T47D (cell line): ENCODE measurements at regions not wholly inside any gene's neighbourhood (a gene's known extent, or its start where the extent isn't known, plus 50 kb on each side); places are given as distances from the start of the nearest gene placed in this dataset.
"Not testable (repeated sequence)": the region's sequence is repeated elsewhere in the genome, so short reads cannot be mapped to it uniquely, and the experiment has no call there.

Experiments
- DNase-seq, 2 experiments: peaks; one replicate each; pipeline versions ENCODE4 v3.0.0 to v3.0.0-alpha.2; 2011 to 2012; ENCODE audit warnings: low read depth in 1 of 2, low spot score in 1 of 2
- JUND ChIP-seq: IDR thresholded peaks from 2 replicates; pipeline ENCODE4 v1.6.1; 2012; ENCODE audit warnings: low read depth
- in situ Hi-C: cut with HindIII; loops from 2 replicates; pipeline ENCODE4 v1.10.0; 2016; ENCODE audit warnings: low sequenced_read_pairs, low pct_unique_long_range_greater_than_20kb

DNA sequence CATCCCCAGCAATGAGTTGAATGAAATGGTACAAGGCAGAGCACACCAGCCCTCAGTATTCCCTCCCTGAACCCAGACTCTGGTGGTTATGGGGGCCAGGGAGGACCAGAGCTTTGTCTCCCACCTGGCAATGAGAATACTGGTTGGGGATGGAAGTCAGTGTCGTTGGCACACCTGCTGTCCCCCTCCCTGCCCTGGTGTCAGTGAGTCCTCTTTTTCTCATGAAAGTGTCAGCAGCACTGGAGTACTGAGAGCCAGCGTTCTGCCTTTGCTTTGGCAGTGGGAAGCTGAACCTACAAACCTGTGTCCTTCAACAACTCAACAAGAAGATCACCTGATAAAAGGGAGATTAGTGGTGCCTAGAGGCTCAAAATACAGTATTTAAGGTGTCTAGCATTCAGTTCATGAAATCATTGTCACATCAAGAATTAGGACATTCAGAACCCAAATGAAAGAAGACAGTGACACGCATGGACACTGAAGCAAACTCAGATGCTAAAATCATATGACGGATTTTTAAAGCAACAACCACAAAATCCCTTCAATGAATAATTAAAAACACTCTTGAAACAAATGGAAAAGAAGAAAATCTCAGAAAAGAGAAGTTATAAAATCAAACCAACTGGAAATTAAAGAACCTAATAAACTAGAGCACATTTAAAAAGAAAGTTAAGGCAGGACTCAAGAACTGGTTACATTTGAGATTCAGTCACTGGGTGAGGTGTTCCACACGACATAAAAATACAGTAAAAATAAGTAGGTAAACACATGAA is 77.5 kb upstream of the VPREB1 start:
- DNase-seq = no peak
- in situ Hi-C loops = no loop called here
- TF ChIP-seq JUND = no peak

DNA sequence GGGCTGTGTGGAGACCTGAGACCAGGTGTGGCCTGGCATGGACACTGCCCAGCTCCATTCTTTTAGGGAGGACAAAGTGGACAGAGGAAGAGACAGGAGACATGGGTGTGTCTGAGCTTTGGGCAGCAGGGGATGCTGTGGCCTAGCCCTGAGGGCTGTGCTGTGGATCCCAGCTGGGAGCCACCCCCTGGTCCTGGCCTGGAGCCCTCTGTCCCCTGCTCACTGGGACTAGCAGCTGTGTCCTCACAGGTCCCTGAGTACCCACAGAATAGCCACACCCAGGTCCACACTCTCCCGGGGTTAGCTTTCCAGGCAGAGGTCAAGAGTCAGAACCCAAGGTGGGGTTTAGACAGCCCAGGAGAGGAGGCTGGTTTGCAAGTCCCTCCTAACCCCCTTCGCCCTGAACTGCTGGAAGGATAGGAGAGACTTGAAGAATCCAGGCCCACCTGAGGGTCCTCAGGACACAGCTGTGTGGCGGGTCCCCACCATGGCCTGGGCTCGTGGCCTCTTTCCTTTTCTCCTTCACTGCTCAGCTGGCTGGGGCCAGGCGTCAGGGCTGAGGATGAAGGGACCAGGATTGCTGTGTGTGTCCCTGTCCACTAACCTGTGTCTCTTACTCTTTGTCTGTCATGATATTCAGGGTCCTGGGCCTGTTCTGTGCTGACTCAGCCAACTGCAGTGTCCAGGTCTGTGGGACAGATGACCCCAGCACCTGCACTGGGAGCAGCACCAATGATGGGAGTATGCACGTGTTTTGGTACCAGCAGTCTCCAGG is 78.5 kb upstream of the VPREB1 start:
- DNase-seq = no peak
- TF ChIP-seq JUND = no peak
- in situ Hi-C loops = no loop called here

DNA sequence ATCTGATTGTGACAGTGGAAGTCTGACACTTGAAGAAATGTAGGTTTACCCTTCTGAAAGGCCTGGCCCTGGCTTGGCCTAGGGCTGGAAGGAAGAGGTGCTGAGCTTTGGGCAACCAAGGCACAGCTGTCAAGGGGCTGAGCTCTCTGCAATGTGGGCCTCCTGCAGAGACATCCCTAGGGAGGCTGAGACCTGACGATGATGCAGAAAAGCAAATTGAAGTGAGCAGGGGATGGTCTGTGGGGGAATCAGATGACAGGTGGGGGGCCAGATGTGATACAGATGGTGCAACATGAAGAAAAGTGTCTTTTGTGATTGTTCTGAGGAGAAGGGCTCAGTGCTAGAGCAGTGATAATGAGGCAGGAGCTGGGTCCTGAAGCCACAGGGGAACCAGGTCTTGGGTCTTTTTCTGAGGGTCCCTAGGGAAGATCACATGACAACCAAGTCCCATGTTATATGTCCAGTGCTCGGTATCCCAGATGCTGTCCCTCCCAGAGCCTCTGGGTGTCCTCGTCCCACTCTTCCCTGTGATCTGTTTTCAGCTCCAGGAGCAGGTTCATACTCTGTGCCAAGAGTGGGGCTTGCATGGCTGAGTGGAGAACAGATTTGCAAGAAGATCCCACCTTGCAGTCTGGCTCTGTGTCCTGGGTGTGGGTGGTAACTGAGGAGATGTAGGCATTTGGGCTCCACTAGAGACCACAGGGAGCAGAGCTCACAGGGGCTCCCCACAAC is 79.9 kb upstream of the VPREB1 start:
- in situ Hi-C loops = no loop called here
- no peak for TF ChIP-seq JUND
- no peak for DNase-seq

DNA sequence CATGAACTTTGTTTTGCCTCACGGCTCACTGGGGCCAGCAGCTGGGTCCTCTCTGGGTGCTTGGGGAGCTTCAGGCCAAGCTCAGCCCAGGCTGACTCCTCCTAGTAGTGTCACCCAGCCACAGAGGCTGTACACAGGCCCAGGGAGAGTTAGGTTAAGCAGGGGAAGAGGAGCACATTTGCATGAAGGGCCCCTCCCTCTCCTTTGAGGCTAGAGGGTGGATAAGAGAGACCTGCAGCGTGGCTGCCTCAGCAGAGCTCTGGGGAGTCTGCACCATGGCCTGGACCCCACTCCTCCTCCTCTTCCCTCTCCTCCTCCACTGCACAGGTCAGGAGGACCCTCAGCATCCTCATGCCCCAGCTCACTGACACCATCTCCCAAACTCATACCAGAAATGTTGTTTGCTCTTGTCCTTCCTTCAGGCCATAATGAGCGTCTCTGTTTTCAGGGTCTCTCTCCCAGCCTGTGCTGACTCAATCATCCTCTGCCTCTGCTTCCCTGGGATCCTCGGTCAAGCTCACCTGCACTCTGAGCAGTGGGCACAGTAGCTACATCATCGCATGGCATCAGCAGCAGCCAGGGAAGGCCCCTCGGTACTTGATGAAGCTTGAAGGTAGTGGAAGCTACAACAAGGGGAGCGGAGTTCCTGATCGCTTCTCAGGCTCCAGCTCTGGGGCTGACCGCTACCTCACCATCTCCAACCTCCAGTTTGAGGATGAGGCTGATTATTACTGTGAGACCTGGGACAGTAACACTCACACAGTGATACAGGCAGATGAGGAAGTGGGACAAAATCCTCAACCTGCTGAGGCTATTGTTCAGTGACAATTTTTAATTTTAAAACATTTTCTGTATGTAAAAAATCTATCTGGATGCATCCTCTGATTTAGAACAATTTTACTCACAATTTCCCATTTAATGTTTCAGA is 82.4 kb upstream of the VPREB1 start:
- DNase-seq = no peak
- in situ Hi-C loops = no loop called here
- TF ChIP-seq JUND = no peak

DNA sequence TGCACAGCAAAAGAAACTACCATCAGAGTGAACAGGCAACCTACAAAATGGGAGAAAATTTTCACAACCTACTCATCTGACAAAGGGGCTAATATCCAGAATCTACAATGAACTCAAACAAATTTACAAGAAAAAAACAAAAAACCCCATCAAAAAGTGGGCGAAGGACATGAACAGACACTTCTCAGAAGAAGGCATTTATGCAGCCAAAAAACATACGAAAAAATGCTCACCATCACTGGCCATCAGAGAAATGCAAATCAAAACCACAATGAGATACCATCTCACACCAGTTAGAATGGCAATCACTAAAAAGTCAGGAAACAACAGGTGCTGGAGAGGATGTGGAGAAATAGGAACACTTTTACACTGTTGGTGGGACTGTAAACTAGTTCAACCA is 83.8 kb upstream of the VPREB1 start:
- DNase-seq, in situ Hi-C loops: not testable (repeated sequence)

DNA sequence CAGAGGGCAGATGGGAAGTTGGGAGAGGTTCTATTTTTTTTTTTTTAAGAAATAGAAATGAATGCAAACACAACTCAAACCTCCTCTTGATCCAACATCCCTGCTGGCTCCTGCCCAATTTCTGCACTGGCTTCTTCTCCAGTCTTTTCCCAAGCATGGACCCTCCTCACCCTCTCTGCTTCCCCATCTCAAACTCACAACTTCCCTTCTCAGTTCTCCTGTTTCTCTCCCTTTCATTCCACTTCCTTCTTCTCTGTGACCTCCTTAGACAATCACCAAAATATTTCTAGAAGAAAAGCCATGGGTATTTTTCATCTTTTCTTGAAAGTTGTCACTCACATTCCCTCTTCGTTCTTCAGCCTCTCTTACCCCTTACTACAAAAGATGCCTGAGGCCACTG is 85.2 kb upstream of the VPREB1 start:
- DNase-seq = no peak
- in situ Hi-C loops = no loop called here
- TF ChIP-seq JUND = no peak

DNA sequence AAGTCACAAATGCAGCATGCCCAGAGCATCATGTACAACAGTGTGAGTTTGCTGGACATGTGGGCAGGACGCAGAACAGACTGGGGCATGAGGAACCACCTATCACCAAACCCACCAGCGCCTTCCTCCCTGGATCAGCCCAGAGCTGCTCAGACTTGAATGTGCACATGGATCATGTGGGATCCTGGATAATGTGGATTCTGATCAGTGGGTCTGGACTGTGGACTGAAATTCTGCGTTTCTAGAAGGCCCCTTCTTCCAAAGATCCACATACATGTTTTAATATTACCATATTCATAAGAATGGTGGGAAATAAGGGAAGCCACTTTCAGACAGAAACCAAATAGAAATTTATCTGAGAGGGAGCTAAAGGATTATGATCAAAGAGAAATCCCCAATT is 85.6 kb upstream of the VPREB1 start:
- DNase-seq = no peak
- no peak for TF ChIP-seq JUND
- in situ Hi-C loops = no loop called here

DNA sequence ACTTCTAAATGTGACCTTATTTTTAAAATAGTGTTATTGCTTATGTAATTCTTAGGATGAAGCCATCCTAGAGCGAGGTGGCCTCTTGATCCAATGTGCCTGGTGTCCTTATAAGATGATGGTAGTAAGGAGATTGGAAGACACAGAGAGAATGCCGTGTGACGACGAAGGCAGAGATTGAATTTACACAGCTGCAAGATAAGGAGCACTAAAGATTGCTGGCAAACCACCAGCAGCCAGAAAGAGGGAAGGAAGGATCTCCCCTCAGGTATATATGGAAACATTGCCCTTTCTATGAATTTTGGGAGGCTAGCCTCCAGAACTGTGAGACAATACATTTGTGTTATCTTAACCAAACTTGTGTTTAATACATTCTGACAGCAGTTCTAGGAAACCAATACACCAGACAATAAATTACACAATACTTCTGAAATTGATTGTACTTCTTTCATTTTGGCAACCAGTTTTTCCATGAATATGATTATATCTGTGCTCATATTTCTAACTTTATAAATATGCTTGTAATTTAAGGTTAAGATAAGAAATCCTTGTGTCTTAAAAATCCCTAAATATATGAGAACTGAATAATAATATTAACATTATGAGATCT is 86.3 kb upstream of the VPREB1 start:
- no peak for DNase-seq
- in situ Hi-C loops = no loop called here
- no peak for TF ChIP-seq JUND

DNA sequence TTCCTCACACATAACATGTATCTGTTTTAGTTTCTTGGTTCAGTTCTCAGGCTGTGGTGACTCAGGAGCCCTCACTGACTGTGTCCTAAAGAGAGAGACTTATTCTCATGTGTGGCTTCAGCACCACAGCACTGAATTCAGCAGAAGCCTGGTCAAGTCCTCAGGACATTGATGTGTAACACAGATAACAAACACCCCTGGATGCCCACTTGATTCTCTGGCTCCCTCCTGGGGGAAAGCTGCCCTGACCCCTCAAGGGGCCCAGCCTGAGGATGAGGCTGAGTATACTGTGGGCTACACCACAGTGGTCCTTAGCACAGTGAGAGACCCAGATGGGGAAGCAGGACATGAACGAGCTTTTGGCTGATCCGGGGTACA is 87.2 kb upstream of the VPREB1 start:
- no peak for TF ChIP-seq JUND
- no peak for DNase-seq
- in situ Hi-C loops = no loop called here

DNA sequence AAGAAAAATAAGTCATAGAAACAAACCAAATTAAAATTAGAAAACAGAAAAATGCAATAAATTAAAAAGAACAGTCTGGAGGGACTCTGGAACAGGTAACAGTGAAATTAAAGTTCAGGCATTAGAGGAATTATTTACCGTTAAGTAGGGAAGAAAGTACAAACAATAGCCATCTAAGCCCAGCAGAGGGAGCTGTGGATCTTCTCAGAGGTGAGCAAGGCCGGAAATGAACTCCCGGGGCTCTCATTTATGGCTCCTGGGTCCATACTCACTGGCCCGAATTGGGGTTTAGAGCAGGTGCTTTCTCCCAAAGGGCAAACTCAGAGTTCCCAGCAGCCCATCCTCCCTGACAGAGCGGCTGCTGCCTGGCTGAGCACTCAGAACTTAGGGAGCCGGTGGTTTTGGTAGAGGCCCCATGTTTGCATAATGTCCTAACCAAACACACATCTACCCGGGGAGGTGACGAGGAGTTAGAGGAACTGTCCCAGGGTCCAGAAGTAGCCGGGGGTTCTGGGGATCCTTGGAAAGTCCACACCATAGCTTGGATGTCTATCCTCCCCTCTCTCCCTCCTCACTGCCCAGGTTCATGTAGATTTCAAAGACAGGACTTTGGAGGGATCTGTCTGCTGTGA is 87.8 kb upstream of the VPREB1 start:
- DNase-seq = peak; percentile 30 to 79
- in situ Hi-C loops = no loop called here

DNA sequence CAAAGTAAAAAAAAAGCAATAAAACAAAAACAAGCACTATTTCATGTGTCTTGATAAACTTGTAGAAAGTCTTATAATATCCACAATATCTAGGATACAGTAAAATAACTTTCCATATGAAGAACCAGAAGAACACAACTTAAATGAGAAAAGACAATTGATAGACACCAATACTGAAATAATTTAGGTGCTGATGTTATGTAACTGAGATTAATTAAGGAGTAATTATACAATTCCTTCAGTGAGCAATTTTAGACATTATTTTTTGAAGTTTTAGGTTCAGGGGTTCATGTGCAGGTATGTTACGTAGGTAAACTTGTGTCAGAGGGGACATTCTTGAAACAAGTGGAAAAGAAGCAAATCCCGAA is 88.3 kb upstream of the VPREB1 start:
- DNase-seq = no peak
- in situ Hi-C loops = no loop called here
- no peak for TF ChIP-seq JUND

More for the DNA sequence above, 87.8 kb upstream of the VPREB1 start:
- TF ChIP-seq JUND = no peak
